GM12878 (cell line): ENCODE measurements at regions not wholly inside any gene's neighbourhood (a gene's known extent, or its start where the extent isn't known, plus 50 kb on each side); places are given as distances from the start of the nearest gene placed in this dataset.

Experiments used
- ATAC-seq: fragments of 200-7000 bp; cut with Tn5 transposase; 3 replicates; pipeline ENCODE4 v1.9.1; 2020; ENCODE audit warnings: mild to moderate bottlenecking, moderate library complexity
- BruUV-seq: library from RNA; stranded (reverse); fragments of 400-500 nt; replicated peaks from 2 replicates; lab custom pipeline; 2021; lab: Mats Ljungman, UMichigan
- CTCF ChIA-PET: fragments of 300-600 bp; sonication (Branson Sonifier 250); formaldehyde crosslinking; extraction: SDS; loops from one replicate; lab custom pipeline; 2021; ENCODE audit warnings: inconsistent platforms; lab: Yijun Ruan, JAX
- POLR2A ChIA-PET: fragments of 350-600 bp; formaldehyde crosslinking; extraction: SDS; loops from one replicate; lab custom pipeline; 2021; ENCODE audit warnings: inconsistent platforms; lab: Charles Lee
- RAD21 ChIA-PET: fragments of 300-600 bp; sonication (Branson Sonifier 250); formaldehyde crosslinking; loops from one replicate; lab custom pipeline; 2023; ENCODE audit warnings: antibody characterized with exemption; ENCODE audit not compliant: unreplicated experiment; lab: Charles Lee
- SMC1A ChIA-PET: fragments of 300-600 bp; sonication (Branson Sonifier 250); formaldehyde crosslinking; loops from one replicate; lab custom pipeline; 2023; ENCODE audit not compliant: unreplicated experiment, uncharacterized antibody; lab: Charles Lee
- DNase-seq: peaks from one replicate; pipeline ENCODE4 v3.0.0-alpha.2; 2011; ENCODE audit warnings: low read depth, low spot score
- FAIRE-seq: peaks from 3 replicates; lab custom pipeline; 2011; peaks lifted over from hg19 to GRCh38; lab: Jason Lieb, UNC
- H2AFZ ChIP-seq: 2 replicates; pipeline ENCODE4 v1.6.0; 2011; ENCODE audit warnings: low read depth, low read length, control low read depth; ENCODE audit not compliant: control insufficient read depth
- H3K27ac ChIP-seq: 2 replicates; pipeline ENCODE4 v1.5.1; 2011; ENCODE audit warnings: control low read depth; ENCODE audit not compliant: control insufficient read depth, insufficient read depth
- H3K27me3 ChIP-seq, 2 experiments: replicated peaks in 1 of 2; 2 replicates each; pipeline versions ENCODE4 v1.6.0 to v1.6.1; 2011; ENCODE audit warnings: low read length in 1 of 2; ENCODE audit not compliant: control insufficient read depth in 2 of 2, insufficient read depth in 2 of 2
- H3K36me3 ChIP-seq, 2 experiments: 2 replicates each; pipeline ENCODE4 v1.5.1; 2011; ENCODE audit warnings: low read length in 1 of 2; ENCODE audit not compliant: control insufficient read depth in 2 of 2, insufficient read depth in 2 of 2
- H3K4me1 ChIP-seq: 2 replicates; pipeline ENCODE4 v1.6.1; 2011; ENCODE audit warnings: mild to moderate bottlenecking, low read length, moderate library complexity, mixed read lengths; ENCODE audit not compliant: control insufficient read depth, insufficient read depth
- H3K4me2 ChIP-seq: 2 replicates; pipeline ENCODE4 v1.6.0; 2011; ENCODE audit warnings: control low read depth; ENCODE audit not compliant: control insufficient read depth, insufficient read depth
- H3K4me3 ChIP-seq: fragments of 200-600 bp; sonication (generic); 2 replicates; pipeline ENCODE4 v1.5.1; 2016
- H3K79me2 ChIP-seq: 2 replicates; pipeline ENCODE4 v1.6.0; 2011; ENCODE audit warnings: low read length; ENCODE audit not compliant: control insufficient read depth, insufficient read depth
- H3K9ac ChIP-seq: 2 replicates; pipeline ENCODE4 v1.8.0; 2011; ENCODE audit warnings: low read length, control low read depth, mixed read lengths; ENCODE audit not compliant: control insufficient read depth, insufficient read depth
- H3K9me3 ChIP-seq: replicated peaks from 3 replicates; pipeline ENCODE4 v1.5.1; 2011; ENCODE audit warnings: mild to moderate bottlenecking, low read length; ENCODE audit not compliant: control insufficient read depth, insufficient read depth
- H4K20me1 ChIP-seq: 2 replicates; pipeline ENCODE4 v1.6.0; 2011; ENCODE audit not compliant: control insufficient read depth, insufficient read depth
- BHLHE40 ChIP-seq, 2 experiments: fragments of 450-650 bp in 1 of 2; IDR thresholded peaks; 2 replicates each; pipeline ENCODE4 v1.6.1; 2011 to 2017; ENCODE audit warnings: low read depth in 2 of 2, borderline replicate concordance in 1 of 2, improper control_type of control experiment in 1 of 2, low read length in 1 of 2, mild to moderate bottlenecking in 1 of 2
- CREB1 ChIP-seq: IDR thresholded peaks from 2 replicates; pipeline ENCODE4 v1.6.1; 2012; ENCODE audit warnings: low read depth, mild to moderate bottlenecking, inconsistent platforms
- WGBS: methylation state at CpG from one replicate; pipeline ENCODE4 v1.1.6; 2016; ENCODE audit warnings: low lambda C conversion rate; ENCODE audit not compliant: insufficient replicate concordance, insufficient coverage; ENCODE audit errors: missing lambda C conversion rate; 5-methylcytosine and 5-hydroxymethylcytosine counted together
- in situ Hi-C: fragments of 300-500 bp; cut with MboI; formaldehyde crosslinking; loops from 9 replicates; pipeline ENCODE4 v1.14.3; 2018; ENCODE audit warnings: mixed read lengths
- intact Hi-C: fragments of 100-400 bp; cut with micrococcal nuclease; formaldehyde crosslinking; loops from one replicate; pipeline ENCODE4 v1.14.2; 2022; ENCODE audit not compliant: unreplicated experiment
- TF ChIP-seq, protein P1 (sequence below): fragments of 450-650 bp; IDR thresholded peaks from 2 replicates; pipeline ENCODE4 v1.6.1; 2016; ENCODE audit warnings: mild to moderate bottlenecking, moderate library complexity, borderline replicate concordance

- TF ChIP-seq, protein P1, sequence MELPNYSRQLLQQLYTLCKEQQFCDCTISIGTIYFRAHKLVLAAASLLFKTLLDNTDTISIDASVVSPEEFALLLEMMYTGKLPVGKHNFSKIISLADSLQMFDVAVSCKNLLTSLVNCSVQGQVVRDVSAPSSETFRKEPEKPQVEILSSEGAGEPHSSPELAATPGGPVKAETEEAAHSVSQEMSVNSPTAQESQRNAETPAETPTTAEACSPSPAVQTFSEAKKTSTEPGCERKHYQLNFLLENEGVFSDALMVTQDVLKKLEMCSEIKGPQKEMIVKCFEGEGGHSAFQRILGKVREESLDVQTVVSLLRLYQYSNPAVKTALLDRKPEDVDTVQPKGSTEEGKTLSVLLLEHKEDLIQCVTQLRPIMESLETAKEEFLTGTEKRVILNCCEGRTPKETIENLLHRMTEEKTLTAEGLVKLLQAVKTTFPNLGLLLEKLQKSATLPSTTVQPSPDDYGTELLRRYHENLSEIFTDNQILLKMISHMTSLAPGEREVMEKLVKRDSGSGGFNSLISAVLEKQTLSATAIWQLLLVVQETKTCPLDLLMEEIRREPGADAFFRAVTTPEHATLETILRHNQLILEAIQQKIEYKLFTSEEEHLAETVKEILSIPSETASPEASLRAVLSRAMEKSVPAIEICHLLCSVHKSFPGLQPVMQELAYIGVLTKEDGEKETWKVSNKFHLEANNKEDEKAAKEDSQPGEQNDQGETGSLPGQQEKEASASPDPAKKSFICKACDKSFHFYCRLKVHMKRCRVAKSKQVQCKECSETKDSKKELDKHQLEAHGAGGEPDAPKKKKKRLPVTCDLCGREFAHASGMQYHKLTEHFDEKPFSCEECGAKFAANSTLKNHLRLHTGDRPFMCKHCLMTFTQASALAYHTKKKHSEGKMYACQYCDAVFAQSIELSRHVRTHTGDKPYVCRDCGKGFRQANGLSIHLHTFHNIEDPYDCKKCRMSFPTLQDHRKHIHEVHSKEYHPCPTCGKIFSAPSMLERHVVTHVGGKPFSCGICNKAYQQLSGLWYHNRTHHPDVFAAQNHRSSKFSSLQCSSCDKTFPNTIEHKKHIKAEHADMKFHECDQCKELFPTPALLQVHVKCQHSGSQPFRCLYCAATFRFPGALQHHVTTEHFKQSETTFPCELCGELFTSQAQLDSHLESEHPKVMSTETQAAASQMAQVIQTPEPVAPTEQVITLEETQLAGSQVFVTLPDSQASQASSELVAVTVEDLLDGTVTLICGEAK: no peak
Observed at GRCh38 chr4:14620567-14621141, 381.6 kb upstream of the CPEB2 start (continued).

- ChIA-PET POLR2A (no interaction called here), RAD21 (no interaction called here), CTCF (interaction anchor here (0.6 kb wide), 1 partner anchor 1437 kb away, joined by 3 read pairs; no protein-coding TSS in a partner anchor), SMC1A (interaction anchor here (0.8 kb wide), 1 partner anchor 26 kb away, joined by 3 read pairs; no protein-coding TSS in a partner anchor)
- no peak for TF ChIP-seq BHLHE40 (IDR thresholded peaks at IDR 0.05; ENCODE audit: borderline replicate concordance in 1 of 2, low read depth in 2 of 2, low read length in 1 of 2)
- no peak for TF ChIP-seq CREB1
- H3K4me3 ChIP-seq: no peak overlapping the region
- no peak overlapping the region for H3K4me2 ChIP-seq
- no peak overlapping the region for H2AFZ ChIP-seq
- intact Hi-C loops (no loop called here), in situ Hi-C loops (no loop called here)
- WGBS: 37% methylated on average over 7 of the region's 7 CpGs
- H3K9ac ChIP-seq: no peak overlapping the region
- H4K20me1 ChIP-seq: no peaks in the 10 kb centered on the region
- H3K27me3 ChIP-seq: no peaks in the 10 kb centered on the region
- no peaks in the 10 kb centered on the region for H3K79me2 ChIP-seq
- H3K9me3 ChIP-seq: no peaks in the 10 kb centered on the region
- no peak for DNase-seq
- ATAC-seq: no peak
- BruUV-seq: no TSS peak
- no peak for FAIRE-seq
- H3K27ac ChIP-seq: no peak overlapping the region
- H3K36me3 ChIP-seq: no peaks in the 10 kb centered on the region
- H3K4me1 ChIP-seq: no peaks in the 10 kb centered on the region
Observed at GRCh38 chr4:14621731-14622463, 380.4 kb upstream of the CPEB2 start.
